Stomach (tissue), 4 donors: ENCODE measurements at regions not wholly inside any gene's neighbourhood (a gene's known extent, or its start where the extent isn't known, plus 50 kb on each side); places are given as distances from the start of the nearest gene placed in this dataset.

Experiments used
- CTCF ChIP-seq, 7 experiments: fragments of 450-650 bp in 4 of 7; fragments of 200-600 bp in 3 of 7; sonication (generic) in 3 of 7; IDR thresholded peaks; one replicate each; pipeline ENCODE4 v1.5.1; 2016 to 2019; ENCODE audit warnings: antibody characterized with exemption in 7 of 7, control low read depth in 2 of 7, mild to moderate bottlenecking in 1 of 7
- POLR2A ChIP-seq, 4 donors: fragments of 450-650 bp; IDR thresholded peaks; one replicate each; pipeline ENCODE4 v1.6.1; 2016; ENCODE audit warnings: antibody characterized with exemption in 4 of 4, control low read depth in 2 of 4, mild to moderate bottlenecking in 1 of 4, moderate library complexity in 1 of 4

GRCh38 chr13:37273836-37274235, 168.4 kb upstream of the CSNK1A1L start:
- TF ChIP-seq CTCF (IDR thresholded peaks at IDR 0.05) (no peak), POLR2A (IDR thresholded peaks at IDR 0.05) (no peak)
